ENCODE measurements at regions not wholly inside any gene's neighbourhood (a gene's known extent, or its start where the extent isn't known, plus 50 kb on each side); places are given as distances from the start of the nearest gene placed in this dataset.

GRCh38 chr1:14367451-14367850 is 231.0 kb upstream of the KAZN start:
- H3K9me3 ChIP-seq, result no peaks in the 10 kb centered on the region
- no peak for TF ChIP-seq EP300 (IDR thresholded peaks at IDR 0.05)
- no peak for TF ChIP-seq POLR2A (IDR thresholded peaks at IDR 0.05)
- no peak for TF ChIP-seq CTCF (IDR thresholded peaks at IDR 0.05)
- TF ChIP-seq POLR2AphosphoS5 (IDR thresholded peaks at IDR 0.05), result no peak
- H3K4me3 ChIP-seq, result no peak overlapping the region
- peaks cover 5% of the 10 kb centered on the region for H3K27me3 ChIP-seq
- 93% methylated on average over 4 of the region's 5 CpGs for WGBS
- DNase-seq (ENCODE audit: low spot score in 2 of 2), result no peak
- H3K4me1 ChIP-seq, result peaks cover 20% of the 10 kb centered on the region
- H3K27ac ChIP-seq, result no peak overlapping the region
- no peaks in the 10 kb centered on the region for H3K36me3 ChIP-seq

GRCh38 chr1:14369526-14370213 is 228.8 kb upstream of the KAZN start:
- 50% methylated on average over 5 of the region's 5 CpGs for WGBS
- no peak for DNase-seq (ENCODE audit: low spot score in 2 of 2)
- no peaks in the 10 kb centered on the region for H3K36me3 ChIP-seq
- TF ChIP-seq POLR2AphosphoS5 (IDR thresholded peaks at IDR 0.05) (no peak), EP300 (IDR thresholded peaks at IDR 0.05) (no peak), POLR2A (IDR thresholded peaks at IDR 0.05) (no peak), CTCF (IDR thresholded peaks at IDR 0.05) (no peak)
- H3K27me3 ChIP-seq, result peaks cover 5% of the 10 kb centered on the region
- H3K9me3 ChIP-seq, result no peaks in the 10 kb centered on the region
- H3K4me1 ChIP-seq, result peaks cover 20% of the 10 kb centered on the region
- no peak overlapping the region for H3K4me3 ChIP-seq
- H3K27ac ChIP-seq, result no peak overlapping the region

DNA sequence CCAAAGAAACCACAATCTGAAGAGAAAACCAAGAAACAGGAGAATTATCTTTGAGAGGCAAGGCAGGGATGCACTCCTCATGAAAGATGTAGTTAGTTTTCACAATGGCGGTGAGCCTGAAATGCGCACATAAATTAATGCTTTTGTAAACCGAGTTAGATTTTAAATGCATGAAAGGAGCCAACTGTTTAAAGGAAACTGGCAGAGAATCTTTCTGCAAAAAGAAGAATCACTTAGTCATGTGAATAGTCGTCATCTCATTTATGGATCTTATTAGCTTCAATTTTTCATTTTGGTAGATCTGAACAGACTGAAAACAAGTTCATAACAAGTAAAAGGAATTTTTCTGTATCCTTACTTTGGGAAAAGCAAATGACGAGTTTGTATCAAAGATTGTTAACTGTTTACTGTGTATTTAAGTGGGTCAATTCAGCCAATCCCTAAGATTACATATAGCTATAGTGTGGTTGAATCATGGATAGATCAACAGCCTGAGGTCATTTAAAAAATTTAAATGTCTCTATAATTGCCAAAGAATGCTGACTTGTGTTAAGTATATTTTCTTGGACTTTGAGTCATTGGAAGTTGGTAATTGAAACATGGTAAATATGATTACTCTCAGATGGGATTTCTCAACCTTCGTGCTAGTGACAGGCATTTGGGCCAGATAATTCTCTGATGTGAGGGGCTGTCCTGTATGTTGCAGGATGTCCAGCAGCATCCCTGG is 226.6 kb upstream of the KAZN start:
- no peak overlapping the region for H3K27ac ChIP-seq
- H3K36me3 ChIP-seq, result no peaks in the 10 kb centered on the region
- no peak for TF ChIP-seq EP300 (IDR thresholded peaks at IDR 0.05)
- no peak for TF ChIP-seq POLR2A (IDR thresholded peaks at IDR 0.05)
- no peak for TF ChIP-seq POLR2AphosphoS5 (IDR thresholded peaks at IDR 0.05)
- no peak for TF ChIP-seq CTCF (IDR thresholded peaks at IDR 0.05)
- DNase-seq (ENCODE audit: low spot score in 2 of 2), result no peak
- H3K27me3 ChIP-seq, result peaks cover 5% of the 10 kb centered on the region
- 18% methylated on average over 6 of the region's 6 CpGs for WGBS
- no peak overlapping the region for H3K4me3 ChIP-seq
- H3K9me3 ChIP-seq, result no peaks in the 10 kb centered on the region
- H3K4me1 ChIP-seq, result peaks cover 5% of the 10 kb centered on the region

DNA sequence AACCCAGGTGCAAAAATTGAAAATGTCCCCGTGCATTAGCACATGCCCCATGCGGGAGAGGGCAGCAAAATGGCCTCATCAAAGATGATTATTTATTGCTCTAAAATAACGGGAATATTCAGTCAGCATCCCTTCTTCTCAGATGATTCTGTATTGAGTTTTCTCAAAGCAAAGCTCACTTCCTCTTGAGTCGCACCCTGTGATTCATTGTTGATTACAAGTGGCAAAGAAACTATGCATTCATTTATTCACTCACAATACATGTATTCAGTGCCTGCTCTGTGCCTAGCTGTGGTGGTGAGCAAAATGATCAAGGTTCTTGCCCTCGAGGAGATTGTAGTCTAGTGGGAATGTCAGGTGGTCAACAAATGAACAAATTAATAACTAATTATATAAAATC is 226.0 kb upstream of the KAZN start:
- Histone ChIP-seq H3K36me3 (no peaks in the 10 kb centered on the region), H3K27ac (no peak overlapping the region), H3K4me3 (no peak overlapping the region), H3K9me3 (no peaks in the 10 kb centered on the region), H3K27me3 (peaks cover 5% of the 10 kb centered on the region), H3K4me1 (peaks cover 2% of the 10 kb centered on the region)
- no peak for TF ChIP-seq POLR2A (IDR thresholded peaks at IDR 0.05)
- no peak for TF ChIP-seq EP300 (IDR thresholded peaks at IDR 0.05)
- TF ChIP-seq POLR2AphosphoS5 (IDR thresholded peaks at IDR 0.05), result no peak
- TF ChIP-seq CTCF (IDR thresholded peaks at IDR 0.05), result no peak
- WGBS, result 69% methylated on average over 5 of the region's 5 CpGs
- DNase-seq (ENCODE audit: low spot score in 2 of 2), result no peak

DNA sequence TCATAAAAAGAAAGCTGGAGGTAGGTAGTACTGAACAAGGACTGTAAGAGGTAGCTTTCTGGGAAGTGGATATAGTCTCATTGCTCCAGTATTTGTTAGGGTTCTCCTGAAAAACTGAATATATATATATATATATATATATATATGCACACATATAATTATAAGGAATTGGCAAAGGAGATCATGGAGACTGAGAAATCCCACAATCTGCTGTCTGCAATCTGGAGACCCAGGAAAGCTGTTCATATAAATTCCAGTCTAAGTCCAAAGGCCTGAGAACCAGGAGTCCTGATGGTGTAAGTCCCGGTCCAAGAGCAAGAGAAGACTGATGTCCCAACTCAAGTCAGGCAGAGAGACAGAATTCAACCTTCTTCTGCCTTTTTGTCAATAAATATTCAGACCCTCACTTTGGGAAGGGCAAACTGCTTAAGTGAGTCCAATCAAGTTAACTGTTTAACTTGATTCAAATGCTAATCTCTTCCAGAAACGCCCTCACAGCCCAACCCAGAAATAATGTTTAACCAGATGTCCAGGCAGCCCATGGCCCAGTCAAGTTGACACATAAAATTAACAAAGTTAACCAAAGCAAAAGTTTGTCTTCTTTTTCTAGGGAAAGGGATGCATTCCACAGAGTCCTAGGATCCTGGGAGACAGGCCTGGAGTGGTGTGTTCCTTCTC is 225.3 kb upstream of the KAZN start:
- DNase-seq (ENCODE audit: low spot score in 2 of 2), result no peak
- no peaks in the 10 kb centered on the region for H3K9me3 ChIP-seq
- WGBS, result 81% methylated on average over 2 of the region's 2 CpGs
- no peak overlapping the region for H3K4me3 ChIP-seq
- H3K4me1 ChIP-seq, result peaks cover 2% of the 10 kb centered on the region
- H3K27me3 ChIP-seq, result peaks cover 5% of the 10 kb centered on the region
- no peaks in the 10 kb centered on the region for H3K36me3 ChIP-seq
- TF ChIP-seq EP300 (IDR thresholded peaks at IDR 0.05) (no peak), CTCF (IDR thresholded peaks at IDR 0.05) (no peak), POLR2A (IDR thresholded peaks at IDR 0.05) (no peak), POLR2AphosphoS5 (IDR thresholded peaks at IDR 0.05) (no peak)
- no peak overlapping the region for H3K27ac ChIP-seq
